ENCODE measurements at regions not wholly inside any gene's neighbourhood (a gene's known extent, or its start where the extent isn't known, plus 50 kb on each side); places are given as distances from the start of the nearest gene placed in this dataset.
"Not testable (repeated sequence)": the region's sequence is repeated elsewhere in the genome, so short reads cannot be mapped to it uniquely, and the experiment has no call there.

DNA sequence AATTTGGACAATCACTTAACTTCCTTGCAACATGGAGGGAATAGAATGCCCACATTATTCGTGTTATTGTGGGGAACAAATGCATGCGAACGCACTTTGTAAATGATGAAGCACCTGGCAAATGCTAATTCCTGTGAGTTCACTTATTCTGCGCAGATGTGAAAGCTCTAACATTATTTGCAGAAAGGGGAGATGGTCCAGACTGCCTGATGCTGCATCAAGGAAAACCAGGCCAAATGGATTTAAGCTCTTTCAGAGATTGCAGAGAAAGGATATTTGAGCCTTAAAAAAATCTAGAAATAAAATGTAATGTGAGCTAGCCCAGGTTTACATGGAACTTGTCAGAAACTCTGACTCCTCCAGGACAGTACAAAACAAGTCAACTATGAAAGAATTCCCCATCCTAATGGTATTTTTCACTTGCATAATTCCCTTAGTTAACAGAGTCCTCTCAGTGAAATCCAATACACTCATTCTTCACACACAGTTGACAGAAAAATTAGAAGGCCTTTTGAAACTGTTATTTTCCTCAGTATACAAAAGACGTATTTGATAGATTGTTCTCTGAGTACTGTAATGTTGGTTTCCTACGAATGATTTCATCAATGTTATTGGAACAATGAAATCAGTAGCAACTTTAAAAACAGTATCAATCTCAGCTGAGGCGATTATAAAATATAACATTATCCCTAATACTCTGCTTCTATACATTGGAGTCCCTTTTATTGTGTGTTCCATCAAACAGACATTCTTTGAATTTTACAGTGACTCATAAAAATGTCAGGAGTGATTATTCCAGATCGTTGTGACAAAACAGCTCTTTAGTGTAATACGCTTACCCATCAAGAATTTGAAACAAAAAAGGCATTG, 136.3 kb upstream of the ANK3 start:
- no peak overlapping the region for H3K4me2 ChIP-seq (ENCODE audit: insufficient read depth, low read length)
- H3K9ac ChIP-seq (ENCODE audit: low read depth, low read length) = no peak overlapping the region
- H3K4me1 ChIP-seq (ENCODE audit: insufficient read depth, low read length) = no peaks in the 10 kb centered on the region
- no peaks in the 10 kb centered on the region for H3K36me3 ChIP-seq (ENCODE audit: insufficient read depth, low read length)
- no peaks in the 10 kb centered on the region for H3K9me3 ChIP-seq (ENCODE audit: insufficient read depth, low read length, severe bottlenecking)
- H4K20me1 ChIP-seq (ENCODE audit: insufficient read depth, low read length) = no peaks in the 10 kb centered on the region
- H3K27me3 ChIP-seq (ENCODE audit: insufficient read depth, low read length, poor library complexity) = no peaks in the 10 kb centered on the region
- no peak for ATAC-seq (ENCODE audit: insufficient read depth, low read depth)
- TF ChIP-seq EZH2 (IDR thresholded peaks at IDR 0.05; ENCODE audit: borderline replicate concordance, low read depth, low read length, severe bottlenecking) = no peak
- TF ChIP-seq, protein P1, sequence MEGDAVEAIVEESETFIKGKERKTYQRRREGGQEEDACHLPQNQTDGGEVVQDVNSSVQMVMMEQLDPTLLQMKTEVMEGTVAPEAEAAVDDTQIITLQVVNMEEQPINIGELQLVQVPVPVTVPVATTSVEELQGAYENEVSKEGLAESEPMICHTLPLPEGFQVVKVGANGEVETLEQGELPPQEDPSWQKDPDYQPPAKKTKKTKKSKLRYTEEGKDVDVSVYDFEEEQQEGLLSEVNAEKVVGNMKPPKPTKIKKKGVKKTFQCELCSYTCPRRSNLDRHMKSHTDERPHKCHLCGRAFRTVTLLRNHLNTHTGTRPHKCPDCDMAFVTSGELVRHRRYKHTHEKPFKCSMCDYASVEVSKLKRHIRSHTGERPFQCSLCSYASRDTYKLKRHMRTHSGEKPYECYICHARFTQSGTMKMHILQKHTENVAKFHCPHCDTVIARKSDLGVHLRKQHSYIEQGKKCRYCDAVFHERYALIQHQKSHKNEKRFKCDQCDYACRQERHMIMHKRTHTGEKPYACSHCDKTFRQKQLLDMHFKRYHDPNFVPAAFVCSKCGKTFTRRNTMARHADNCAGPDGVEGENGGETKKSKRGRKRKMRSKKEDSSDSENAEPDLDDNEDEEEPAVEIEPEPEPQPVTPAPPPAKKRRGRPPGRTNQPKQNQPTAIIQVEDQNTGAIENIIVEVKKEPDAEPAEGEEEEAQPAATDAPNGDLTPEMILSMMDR (IDR thresholded peaks at IDR 0.05; ENCODE audit: borderline replicate concordance, extremely low read depth, low read length, poor library complexity, severe bottlenecking) = no peak
- no peaks in the 10 kb centered on the region for H3K79me2 ChIP-seq (ENCODE audit: insufficient read depth, low read length)
- no peak overlapping the region for H2AFZ ChIP-seq (ENCODE audit: low read depth, low read length)
- no peak overlapping the region for H3K4me3 ChIP-seq (ENCODE audit: low read depth in 1 of 2, low read length in 2 of 2)
- no peak overlapping the region for H3K27ac ChIP-seq (ENCODE audit: low read length)
- no peak for DNase-seq

DNA sequence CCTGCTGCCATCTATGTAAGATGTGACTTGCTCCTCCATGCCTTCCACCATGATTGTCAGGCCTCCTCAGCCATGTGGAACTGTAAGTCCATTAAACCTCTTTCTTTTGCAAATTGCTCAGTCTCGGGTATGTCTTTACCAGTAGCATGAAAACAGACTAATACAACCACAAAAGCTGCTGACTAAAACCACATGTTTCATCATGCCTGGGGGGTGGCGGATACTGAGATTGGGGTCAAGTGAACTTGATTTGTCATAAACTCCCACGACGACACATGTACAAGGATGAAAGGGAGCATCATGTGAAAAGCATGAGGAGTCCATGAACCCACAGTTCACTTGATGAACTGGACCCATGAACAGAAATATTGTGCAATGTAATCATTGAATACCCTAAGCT, 134.9 kb upstream of the ANK3 start:
- H3K27me3 ChIP-seq (ENCODE audit: insufficient read depth, low read length, poor library complexity) = no peaks in the 10 kb centered on the region
- H3K4me2 ChIP-seq (ENCODE audit: insufficient read depth, low read length) = no peak overlapping the region
- TF ChIP-seq, protein P1 (IDR thresholded peaks at IDR 0.05; ENCODE audit: borderline replicate concordance, extremely low read depth, low read length, poor library complexity, severe bottlenecking) = no peak
- TF ChIP-seq EZH2 (IDR thresholded peaks at IDR 0.05; ENCODE audit: borderline replicate concordance, low read depth, low read length, severe bottlenecking) = no peak
- H3K9me3 ChIP-seq (ENCODE audit: insufficient read depth, low read length, severe bottlenecking) = no peaks in the 10 kb centered on the region
- no peaks in the 10 kb centered on the region for H4K20me1 ChIP-seq (ENCODE audit: insufficient read depth, low read length)
- H3K9ac ChIP-seq (ENCODE audit: low read depth, low read length) = no peak overlapping the region
- no peaks in the 10 kb centered on the region for H3K79me2 ChIP-seq (ENCODE audit: insufficient read depth, low read length)
- H2AFZ ChIP-seq (ENCODE audit: low read depth, low read length) = no peak overlapping the region
- H3K27ac ChIP-seq (ENCODE audit: low read length) = no peak overlapping the region
- H3K4me1 ChIP-seq (ENCODE audit: insufficient read depth, low read length) = no peaks in the 10 kb centered on the region
- ATAC-seq (ENCODE audit: insufficient read depth, low read depth) = no peak
- no peaks in the 10 kb centered on the region for H3K36me3 ChIP-seq (ENCODE audit: insufficient read depth, low read length)
- no peak for DNase-seq
- no peak overlapping the region for H3K4me3 ChIP-seq (ENCODE audit: low read depth in 1 of 2, low read length in 2 of 2)

GRCh38 chr10:60523371-60523770, 133.7 kb upstream of the ANK3 start:
- H3K9me3 ChIP-seq (ENCODE audit: insufficient read depth, low read length, severe bottlenecking); H2AFZ ChIP-seq (ENCODE audit: low read depth, low read length); H4K20me1 ChIP-seq (ENCODE audit: insufficient read depth, low read length); H3K4me1 ChIP-seq (ENCODE audit: insufficient read depth, low read length); ATAC-seq (ENCODE audit: insufficient read depth, low read depth); H3K9ac ChIP-seq (ENCODE audit: low read depth, low read length); H3K79me2 ChIP-seq (ENCODE audit: insufficient read depth, low read length); H3K4me3 ChIP-seq (ENCODE audit: low read depth in 1 of 2, low read length in 2 of 2); H3K36me3 ChIP-seq (ENCODE audit: insufficient read depth, low read length); H3K4me2 ChIP-seq (ENCODE audit: insufficient read depth, low read length); H3K27ac ChIP-seq (ENCODE audit: low read length); DNase-seq; H3K27me3 ChIP-seq (ENCODE audit: insufficient read depth, low read length, poor library complexity): not testable (repeated sequence)

DNA sequence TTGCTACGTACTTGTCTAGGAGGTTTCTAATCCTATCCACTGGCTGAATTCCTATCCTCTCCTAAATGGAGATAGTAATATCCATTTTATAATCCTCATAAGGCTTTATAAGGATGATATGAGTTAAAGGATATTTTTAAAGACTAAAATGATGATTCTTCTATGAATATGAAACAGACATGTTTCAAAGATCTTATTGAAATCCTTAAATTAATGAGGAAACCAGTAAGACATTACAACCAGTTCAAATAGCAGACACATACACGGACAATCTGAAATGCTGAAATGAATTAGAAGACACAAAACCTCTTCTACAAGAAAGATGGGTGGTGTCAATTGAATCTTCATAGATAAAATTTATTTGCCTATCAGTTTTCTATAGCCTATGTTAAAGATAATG, 132.9 kb upstream of the ANK3 start:
- Histone ChIP-seq H3K9me3 (ENCODE audit: insufficient read depth, low read length, severe bottlenecking) (no peaks in the 10 kb centered on the region), H3K27me3 (ENCODE audit: insufficient read depth, low read length, poor library complexity) (no peaks in the 10 kb centered on the region), H4K20me1 (ENCODE audit: insufficient read depth, low read length) (no peaks in the 10 kb centered on the region), H2AFZ (ENCODE audit: low read depth, low read length) (no peak overlapping the region), H3K9ac (ENCODE audit: low read depth, low read length) (no peak overlapping the region), H3K4me1 (ENCODE audit: insufficient read depth, low read length) (no peaks in the 10 kb centered on the region), H3K4me3 (ENCODE audit: low read depth in 1 of 2, low read length in 2 of 2) (no peak overlapping the region), H3K4me2 (ENCODE audit: insufficient read depth, low read length) (no peak overlapping the region), H3K79me2 (ENCODE audit: insufficient read depth, low read length) (no peaks in the 10 kb centered on the region), H3K36me3 (ENCODE audit: insufficient read depth, low read length) (no peaks in the 10 kb centered on the region), H3K27ac (ENCODE audit: low read length) (no peak overlapping the region)
- TF ChIP-seq EZH2 (IDR thresholded peaks at IDR 0.05; ENCODE audit: borderline replicate concordance, low read depth, low read length, severe bottlenecking) = no peak
- TF ChIP-seq, protein P1 (IDR thresholded peaks at IDR 0.05; ENCODE audit: borderline replicate concordance, extremely low read depth, low read length, poor library complexity, severe bottlenecking) = no peak
- DNase-seq = no peak
- ATAC-seq (ENCODE audit: insufficient read depth, low read depth) = no peak

Measured in DND-41 (cell line).